ENCODE measurements at regions not wholly inside any gene's neighbourhood (a gene's known extent, or its start where the extent isn't known, plus 50 kb on each side); places are given as distances from the start of the nearest gene placed in this dataset.

GRCh38 chr20:39277185-39277584, 315.0 kb downstream of the DHX35 start:
- Mint-ChIP-seq H3K36me3 (ENCODE audit: low read depth) (0 out of 3 replicates have a peak, but pooled peaks cover 6% of the 10 kb centered on the region), H3K27ac (no peak overlapping the region), H3K4me3 (no peak overlapping the region), H3K27me3 (ENCODE audit: insufficient read depth, low read depth, poor library complexity) (peaks cover 6% of the 10 kb centered on the region), H3K4me1 (peaks cover 14% of the 10 kb centered on the region), H3K9me3 (peaks cover 11% of the 10 kb centered on the region)
- Histone ChIP-seq H3K27me3 (ENCODE audit: insufficient read depth) (no peaks in the 10 kb centered on the region), H3K4me3 (no peak overlapping the region), H3K4me1 (ENCODE audit: insufficient read depth) (peaks cover 15% of the 10 kb centered on the region), H3K79me2 (replicated peaks; ENCODE audit: insufficient read depth) (no peaks in the 10 kb centered on the region), H2AFZ (peak overlapping the region; percentile 28; the same call in 1 of the 2 replicates), H4K20me1 (replicated peaks; ENCODE audit: insufficient read depth) (no peaks in the 10 kb centered on the region), H3K4me2 (no peak overlapping the region), H3F3A (replicated peaks; ENCODE audit: low read depth) (no peaks in the 10 kb centered on the region), H3K36me3 (ENCODE audit: insufficient read depth) (no peaks in the 10 kb centered on the region), H3K27ac (ENCODE audit: low read depth) (no peak overlapping the region), H3K9me2 (ENCODE audit: insufficient read depth) (no peaks in the 10 kb centered on the region)
- TF ChIP-seq EZH2phosphoT487 (IDR thresholded peaks at IDR 0.05; ENCODE audit: unreplicated experiment) (no peak), CREB1 (CRISPR knock-in tag; IDR thresholded peaks at IDR 0.05; ENCODE audit: low read depth) (no peak), ETS1 (IDR thresholded peaks at IDR 0.05) (no peak), STAT1 (IDR thresholded peaks at IDR 0.05; ENCODE audit: unreplicated experiment) (no peak), EZH2 (IDR thresholded peaks at IDR 0.05; ENCODE audit: low read depth, unreplicated experiment) (no peak), ZNF462 (CRISPR knock-in tag; IDR thresholded peaks at IDR 0.05) (no peak), ZNF331 (CRISPR knock-in tag; IDR thresholded peaks at IDR 0.05; ENCODE audit: low read depth) (no peak), JUNB (IDR thresholded peaks at IDR 0.05; ENCODE audit: unreplicated experiment) (no peak)
- ATAC-seq (no peak), DNase-seq (ENCODE audit: low spot score) (no peak)
